ENCODE measurements at regions not wholly inside any gene's neighbourhood (a gene's known extent, or its start where the extent isn't known, plus 50 kb on each side); places are given as distances from the start of the nearest gene placed in this dataset.

DNA sequence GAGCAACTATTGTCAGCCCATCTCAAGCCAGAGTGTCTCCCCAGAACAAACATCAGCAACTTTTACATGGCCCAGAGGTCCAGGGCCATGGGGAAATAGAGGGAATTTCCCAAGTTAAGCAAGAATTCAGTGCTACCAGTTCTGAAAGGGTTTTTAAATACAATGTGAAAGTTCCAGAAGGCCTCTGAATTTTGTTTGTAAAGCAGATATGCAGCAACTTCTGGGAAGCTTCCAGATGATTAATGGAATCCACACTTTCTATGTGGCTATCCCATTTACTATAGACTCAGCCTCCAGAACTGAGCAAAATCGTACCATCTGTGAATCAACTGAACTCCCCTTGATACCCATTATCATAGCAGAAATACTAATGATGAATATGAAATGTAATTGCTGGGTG lies 93.8 kb downstream of the FEM1C start:
- TF ChIP-seq, protein P1, sequence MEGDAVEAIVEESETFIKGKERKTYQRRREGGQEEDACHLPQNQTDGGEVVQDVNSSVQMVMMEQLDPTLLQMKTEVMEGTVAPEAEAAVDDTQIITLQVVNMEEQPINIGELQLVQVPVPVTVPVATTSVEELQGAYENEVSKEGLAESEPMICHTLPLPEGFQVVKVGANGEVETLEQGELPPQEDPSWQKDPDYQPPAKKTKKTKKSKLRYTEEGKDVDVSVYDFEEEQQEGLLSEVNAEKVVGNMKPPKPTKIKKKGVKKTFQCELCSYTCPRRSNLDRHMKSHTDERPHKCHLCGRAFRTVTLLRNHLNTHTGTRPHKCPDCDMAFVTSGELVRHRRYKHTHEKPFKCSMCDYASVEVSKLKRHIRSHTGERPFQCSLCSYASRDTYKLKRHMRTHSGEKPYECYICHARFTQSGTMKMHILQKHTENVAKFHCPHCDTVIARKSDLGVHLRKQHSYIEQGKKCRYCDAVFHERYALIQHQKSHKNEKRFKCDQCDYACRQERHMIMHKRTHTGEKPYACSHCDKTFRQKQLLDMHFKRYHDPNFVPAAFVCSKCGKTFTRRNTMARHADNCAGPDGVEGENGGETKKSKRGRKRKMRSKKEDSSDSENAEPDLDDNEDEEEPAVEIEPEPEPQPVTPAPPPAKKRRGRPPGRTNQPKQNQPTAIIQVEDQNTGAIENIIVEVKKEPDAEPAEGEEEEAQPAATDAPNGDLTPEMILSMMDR (IDR thresholded peaks at IDR 0.05) = no peak
- no peak for TF ChIP-seq POLR2A (IDR thresholded peaks at IDR 0.05)

All from ovary (tissue), 3 donors.